ENCODE measurements at regions not wholly inside any gene's neighbourhood (a gene's known extent, or its start where the extent isn't known, plus 50 kb on each side); places are given as distances from the start of the nearest gene placed in this dataset.

GRCh38 chr6:144697369-144697760, 412.2 kb downstream of the UTRN start:
- no peak for DNase-seq

- DNase-seq, result no peak
These were observed 412.7 kb downstream of the UTRN start for GRCh38 chr6:144697801-144698200.

GRCh38 chr6:144702781-144703180, 417.6 kb downstream of the UTRN start:
- DNase-seq, result no peak

GRCh38 chr6:144710207-144710606, 425.1 kb downstream of the UTRN start:
- DNase-seq, result no peak

GRCh38 chr6:144711661-144712060, 426.5 kb downstream of the UTRN start:
- no peak for DNase-seq

GRCh38 chr6:144712541-144712940, 427.4 kb downstream of the UTRN start:
- no peak for DNase-seq

- DNase-seq, result no peak
These were observed 429.0 kb downstream of the UTRN start for GRCh38 chr6:144714021-144714712.

GRCh38 chr6:144715344-144715743, 430.2 kb downstream of the UTRN start:
- no peak for DNase-seq

GRCh38 chr6:144718431-144718830, 433.3 kb downstream of the UTRN start:
- no peak for DNase-seq

- no peak for DNase-seq
These were observed 436.1 kb downstream of the UTRN start for GRCh38 chr6:144721232-144721631.

GRCh38 chr6:144722154-144722737, 437.1 kb downstream of the UTRN start:
- no peak for DNase-seq

GRCh38 chr6:144722925-144723324, 437.8 kb downstream of the UTRN start:
- no peak for DNase-seq

- no peak for DNase-seq
These were observed 438.3 kb downstream of the UTRN start for GRCh38 chr6:144723431-144723830.

- DNase-seq, result no peak
These were observed 439.7 kb downstream of the UTRN start for GRCh38 chr6:144724818-144725217.

GRCh38 chr6:144725736-144726522, 440.8 kb downstream of the UTRN start:
- no peak for DNase-seq

- DNase-seq, result no peak
These were observed 443.7 kb downstream of the UTRN start for GRCh38 chr6:144728804-144729203.

GRCh38 chr6:144729502-144729901, 444.4 kb downstream of the UTRN start:
- no peak for DNase-seq

- DNase-seq, result no peak
These were observed 445.0 kb downstream of the UTRN start for GRCh38 chr6:144730088-144730645.

- no peak for DNase-seq
These were observed 446.1 kb downstream of the UTRN start for GRCh38 chr6:144731229-144731628.

- no peak for DNase-seq
These were observed 451.6 kb downstream of the UTRN start for GRCh38 chr6:144736763-144737162.

GRCh38 chr6:144737998-144738397, 452.9 kb downstream of the UTRN start:
- no peak for DNase-seq

- DNase-seq, result no peak
These were observed 454.7 kb downstream of the UTRN start for GRCh38 chr6:144739873-144740272.

- no peak for DNase-seq
These were observed 456.5 kb downstream of the UTRN start for GRCh38 chr6:144741659-144742058.

GRCh38 chr6:144742779-144743178, 457.6 kb downstream of the UTRN start:
- no peak for DNase-seq
